ENCODE measurements at regions not wholly inside any gene's neighbourhood (a gene's known extent, or its start where the extent isn't known, plus 50 kb on each side); places are given as distances from the start of the nearest gene placed in this dataset.

GRCh38 chr9:105158020-105158419 lies 86.4 kb upstream of the SLC44A1 start:
- no peak for DNase-seq
- Histone ChIP-seq H3K36me3 (replicated peaks; ENCODE audit: insufficient read depth, low read length) (no peaks in the 10 kb centered on the region), H3K9me2 (replicated peaks; ENCODE audit: insufficient read depth, low read length) (no peaks in the 10 kb centered on the region), H3K4me1 (ENCODE audit: low read length) (peaks cover 11% of the 10 kb centered on the region), H3K79me2 (ENCODE audit: low read length) (no peaks in the 10 kb centered on the region), H2AFZ (ENCODE audit: low read length) (no peak overlapping the region), H3K4me2 (ENCODE audit: low read depth, low read length) (no peak overlapping the region), H3K4me3 (ENCODE audit: low read length) (no peak overlapping the region), H3K9me3 (replicated peaks; ENCODE audit: insufficient read depth, low read length) (no peaks in the 10 kb centered on the region), H3K27me3 (replicated peaks; ENCODE audit: insufficient read depth, low read length) (no peaks in the 10 kb centered on the region), H4K20me1 (ENCODE audit: insufficient read depth, low read length) (no peaks in the 10 kb centered on the region), H3K9ac (ENCODE audit: low read length) (no peak overlapping the region), H3F3A (ENCODE audit: insufficient read depth, low read length) (no peaks in the 10 kb centered on the region), H3K27ac (ENCODE audit: low read length) (no peak overlapping the region)
- TF ChIP-seq CTCF (IDR thresholded peaks at IDR 0.05; ENCODE audit: low read length) (no peak), EZH2phosphoT487 (IDR thresholded peaks at IDR 0.05; ENCODE audit: low read length) (no peak), EZH2 (optimal IDR thresholded peaks at IDR 0.05; ENCODE audit: low read depth, low read length) (no peak)

GRCh38 chr9:105158898-105159297 lies 85.6 kb upstream of the SLC44A1 start:
- TF ChIP-seq EZH2phosphoT487 (IDR thresholded peaks at IDR 0.05; ENCODE audit: low read length) = no peak
- TF ChIP-seq CTCF (IDR thresholded peaks at IDR 0.05; ENCODE audit: low read length) = no peak
- no peak for TF ChIP-seq EZH2 (optimal IDR thresholded peaks at IDR 0.05; ENCODE audit: low read depth, low read length)
- Histone ChIP-seq H3K27ac (ENCODE audit: low read length) (no peak overlapping the region), H3K4me1 (ENCODE audit: low read length) (peaks cover 11% of the 10 kb centered on the region), H3K36me3 (replicated peaks; ENCODE audit: insufficient read depth, low read length) (no peaks in the 10 kb centered on the region), H2AFZ (ENCODE audit: low read length) (no peak overlapping the region), H3K27me3 (replicated peaks; ENCODE audit: insufficient read depth, low read length) (no peaks in the 10 kb centered on the region), H3K9me3 (replicated peaks; ENCODE audit: insufficient read depth, low read length) (no peaks in the 10 kb centered on the region), H3K9ac (ENCODE audit: low read length) (no peak overlapping the region), H3K4me2 (ENCODE audit: low read depth, low read length) (no peak overlapping the region), H3K9me2 (replicated peaks; ENCODE audit: insufficient read depth, low read length) (no peaks in the 10 kb centered on the region), H3F3A (ENCODE audit: insufficient read depth, low read length) (no peaks in the 10 kb centered on the region), H4K20me1 (ENCODE audit: insufficient read depth, low read length) (no peaks in the 10 kb centered on the region), H3K79me2 (ENCODE audit: low read length) (no peaks in the 10 kb centered on the region), H3K4me3 (ENCODE audit: low read length) (no peak overlapping the region)
- DNase-seq = no peak

GRCh38 chr9:105168870-105169319 lies 75.6 kb upstream of the SLC44A1 start:
- H3K4me1 ChIP-seq (ENCODE audit: low read length) = no peaks in the 10 kb centered on the region
- no peak overlapping the region for H2AFZ ChIP-seq (ENCODE audit: low read length)
- H3K27me3 ChIP-seq (replicated peaks; ENCODE audit: insufficient read depth, low read length) = no peaks in the 10 kb centered on the region
- no peaks in the 10 kb centered on the region for H4K20me1 ChIP-seq (ENCODE audit: insufficient read depth, low read length)
- no peak overlapping the region for H3K4me2 ChIP-seq (ENCODE audit: low read depth, low read length)
- no peak overlapping the region for H3K9ac ChIP-seq (ENCODE audit: low read length)
- no peaks in the 10 kb centered on the region for H3F3A ChIP-seq (ENCODE audit: insufficient read depth, low read length)
- no peak overlapping the region for H3K4me3 ChIP-seq (ENCODE audit: low read length)
- H3K27ac ChIP-seq (ENCODE audit: low read length) = no peak overlapping the region
- no peaks in the 10 kb centered on the region for H3K9me3 ChIP-seq (replicated peaks; ENCODE audit: insufficient read depth, low read length)
- H3K9me2 ChIP-seq (replicated peaks; ENCODE audit: insufficient read depth, low read length) = no peaks in the 10 kb centered on the region
- TF ChIP-seq EZH2phosphoT487 (IDR thresholded peaks at IDR 0.05; ENCODE audit: low read length) (no peak), EZH2 (optimal IDR thresholded peaks at IDR 0.05; ENCODE audit: low read depth, low read length) (no peak), CTCF (IDR thresholded peaks at IDR 0.05; ENCODE audit: low read length) (no peak)
- DNase-seq = no peak
- no peaks in the 10 kb centered on the region for H3K36me3 ChIP-seq (replicated peaks; ENCODE audit: insufficient read depth, low read length)
- no peaks in the 10 kb centered on the region for H3K79me2 ChIP-seq (ENCODE audit: low read length)
